K562 (cell line): ENCODE measurements at regions not wholly inside any gene's neighbourhood (a gene's known extent, or its start where the extent isn't known, plus 50 kb on each side); places are given as distances from the start of the nearest gene placed in this dataset.

Experiments
- ATAC-seq: fragments of 200-7000 bp; cut with Tn5 transposase; 3 replicates; pipeline ENCODE4 v1.9.1; 2020; ENCODE audit warnings: moderate library complexity
- BruUV-seq: library from RNA; stranded (reverse); fragments of 400-500 nt; replicated peaks from 2 replicates; lab custom pipeline; 2021; lab: Mats Ljungman, UMichigan
- CTCF ChIA-PET: fragments of 300-600 bp; formaldehyde crosslinking; extraction: SDS; loops from one replicate; lab custom pipeline; 2021; ENCODE audit warnings: low intra/inter-chr PET ratio; lab: Yijun Ruan, JAX
- POLR2A ChIA-PET: fragments of 300-600, 350-650 bp; sonication (Branson Sonifier 250); formaldehyde crosslinking; extraction: SDS; loops from one replicate; lab custom pipeline; 2021; ENCODE audit warnings: antibody characterized with exemption, inconsistent platforms; lab: Yijun Ruan, JAX
- DNase-seq, 4 experiments: peaks; one replicate each; pipeline versions ENCODE4 v3.0.0 to v3.0.0-alpha.2; 2011 to 2018; ENCODE audit warnings: low spot score in 3 of 4, mixed read lengths in 3 of 4; ENCODE audit errors: extremely low read depth in 1 of 4
- FAIRE-seq: peaks from 2 replicates; lab custom pipeline; 2011; peaks lifted over from hg19 to GRCh38; lab: Jason Lieb, UNC
- H2AFZ ChIP-seq: 2 replicates; pipeline ENCODE4 v1.6.0; 2011; ENCODE audit warnings: low read depth, low read length, control low read depth, inconsistent platforms
- H3K27ac ChIP-seq: fragments of 200-600 bp; 3 replicates; pipeline ENCODE4 v1.8.0; 2011; ENCODE audit warnings: low read depth, mild to moderate bottlenecking, control low read depth, inconsistent platforms, low read length, moderate library complexity, mixed read lengths; ENCODE audit errors: extremely low read depth
- H3K27me3 ChIP-seq, 2 experiments: fragments of 300-600 bp in 1 of 2; 2 replicates in 1 of 2; 3 replicates in 1 of 2; pipeline versions ENCODE4 v1.6.0 to v1.8.0; 2011; ENCODE audit warnings: inconsistent platforms in 2 of 2, low read length in 2 of 2, mild to moderate bottlenecking in 1 of 2, mixed read lengths in 1 of 2, moderate library complexity in 1 of 2; ENCODE audit not compliant: control insufficient read depth in 2 of 2, insufficient read depth in 2 of 2
- H3K36me3 ChIP-seq: fragments of 300-600 bp; 3 replicates; pipeline ENCODE4 v1.8.0; 2011; ENCODE audit warnings: mild to moderate bottlenecking, low read length, inconsistent platforms; ENCODE audit not compliant: control insufficient read depth, insufficient read depth
- H3K4me1 ChIP-seq, 2 experiments: fragments of 200-600 bp in 1 of 2; replicated peaks in 1 of 2; 2 replicates in 1 of 2; 3 replicates in 1 of 2; pipeline versions ENCODE4 v1.5.1 to v1.8.0; 2011; ENCODE audit warnings: inconsistent platforms in 2 of 2, low read length in 2 of 2, mild to moderate bottlenecking in 1 of 2, mixed read lengths in 1 of 2, moderate library complexity in 1 of 2; ENCODE audit not compliant: control insufficient read depth in 2 of 2, insufficient read depth in 2 of 2
- H3K4me2 ChIP-seq: 2 replicates; pipeline ENCODE4 v1.6.1; 2011; ENCODE audit warnings: low read length, control low read depth, inconsistent platforms, mixed read lengths; ENCODE audit not compliant: insufficient read depth
- H3K4me3 ChIP-seq: fragments of 200-600 bp; sonication (generic), shearing (Covaris generic); 2 replicates; pipeline ENCODE4 v1.5.1; 2016; ENCODE audit warnings: control low read depth, inconsistent platforms
- H3K79me2 ChIP-seq: fragments of 200-600 bp; 3 replicates; pipeline ENCODE4 v1.8.0; 2011; ENCODE audit warnings: low read length, inconsistent platforms; ENCODE audit not compliant: control insufficient read depth, insufficient read depth
- H3K9ac ChIP-seq, 2 experiments: 2 replicates each; pipeline versions ENCODE4 v1.6.0 to v1.6.1; 2011; ENCODE audit warnings: low read depth in 2 of 2, low read length in 2 of 2, control low read depth in 1 of 2, inconsistent platforms in 1 of 2, mild to moderate bottlenecking in 1 of 2, mixed read lengths in 1 of 2; ENCODE audit not compliant: insufficient read depth in 1 of 2
- H3K9me1 ChIP-seq: one replicate; pipeline ENCODE4 v1.6.0; 2011; ENCODE audit warnings: inconsistent platforms, mild to moderate bottlenecking, low read length, moderate library complexity; ENCODE audit not compliant: control insufficient read depth, insufficient read depth
- H3K9me3 ChIP-seq: replicated peaks from 2 replicates; pipeline ENCODE4 v1.5.1; 2011; ENCODE audit warnings: low read depth, low read length, inconsistent platforms; ENCODE audit not compliant: control insufficient read depth, insufficient read depth
- H4K20me1 ChIP-seq: replicated peaks from 2 replicates; pipeline ENCODE4 v1.6.1; 2011; ENCODE audit warnings: low read length, inconsistent platforms, mixed read lengths; ENCODE audit not compliant: control insufficient read depth, insufficient read depth
- BACH1 ChIP-seq: fragments of 200-800 bp; sonication (Bioruptor generic); IDR thresholded peaks from 2 replicates; pipeline ENCODE4 v1.6.1; 2016; ENCODE audit warnings: missing genetic modification characterization, missing compliant biosample characterization
- BCOR ChIP-seq: fragments of 450-650 bp; IDR thresholded peaks from 2 replicates; pipeline ENCODE4 v1.6.1; 2016
- CHD1 ChIP-seq: fragments of 200-600 bp; sonication (generic); IDR thresholded peaks from one replicate; pipeline ENCODE4 v1.6.1; 2012; ENCODE audit warnings: mild to moderate bottlenecking, moderate library complexity, low read length, inconsistent platforms
- DPF2 ChIP-seq: fragments of 450-650 bp; IDR thresholded peaks from 2 replicates; pipeline ENCODE4 v1.6.1; 2016
- HEY1 ChIP-seq: fragments of 250-450 bp; sonication (Bioruptor Pico); IDR thresholded peaks from 2 replicates; pipeline ENCODE4 v1.5.0; 2020; ENCODE audit warnings: mild to moderate bottlenecking, moderate library complexity, borderline replicate concordance
- MCM2 ChIP-seq: fragments of 450-650 bp; IDR thresholded peaks from 2 replicates; pipeline ENCODE4 v1.6.1; 2017; ENCODE audit warnings: low read depth, mild to moderate bottlenecking
- MEIS2 ChIP-seq: fragments of 450-650 bp; IDR thresholded peaks from 2 replicates; pipeline ENCODE4 v1.6.1; 2014; ENCODE audit warnings: mild to moderate bottlenecking; ENCODE audit not compliant: partially characterized antibody
- MXI1 ChIP-seq: IDR thresholded peaks from 2 replicates; pipeline ENCODE4 v1.6.1; 2011; ENCODE audit warnings: low read depth, mild to moderate bottlenecking, improper control_type of control experiment, low read length
- PML ChIP-seq: IDR thresholded peaks from 2 replicates; pipeline ENCODE4 v1.6.1; 2012; ENCODE audit warnings: low read length, inconsistent platforms
- POLR2A ChIP-seq: fragments of 450-650 bp; conservative IDR thresholded peaks from 2 replicates; pipeline ENCODE4 v1.6.1; 2016
- SOX6 ChIP-seq: fragments of 450-650 bp; IDR thresholded peaks from 2 replicates; pipeline ENCODE4 v1.6.1; 2014; ENCODE audit warnings: mild to moderate bottlenecking
- TAF7 ChIP-seq: fragments of 450-650 bp; IDR thresholded peaks from 2 replicates; pipeline ENCODE4 v1.6.1; 2016; ENCODE audit warnings: missing genetic modification characterization, missing compliant biosample characterization
- TCF7L2 ChIP-seq: fragments of 150-350 bp; IDR thresholded peaks from 2 replicates; pipeline ENCODE4 v1.6.1; 2016; ENCODE audit warnings: low read depth, mild to moderate bottlenecking, low read length, moderate library complexity
- ZNF134 ChIP-seq: fragments of 250-450 bp; sonication (Bioruptor Pico); conservative IDR thresholded peaks from 2 replicates; pipeline ENCODE4 v1.4.0; 2020
- ZNF146 ChIP-seq: IDR thresholded peaks from one replicate; pipeline ENCODE4 v1.6.1; 2018; ENCODE audit warnings: missing compliant biosample characterization; ENCODE audit not compliant: unreplicated experiment
- ZNF444 ChIP-seq: fragments of 250-450 bp; sonication (Bioruptor Pico); IDR thresholded peaks from 2 replicates; pipeline ENCODE4 v1.4.0; 2020; ENCODE audit warnings: mild to moderate bottlenecking, moderate library complexity
- WGBS: fragments of 100-300 bp; shearing (Covaris generic); methylation state at CpG from one replicate; pipeline ENCODE4 v1.1.6; 2016; ENCODE audit warnings: low coverage, mixed read lengths; ENCODE audit not compliant: insufficient coverage; ENCODE audit errors: missing lambda C conversion rate; 5-methylcytosine and 5-hydroxymethylcytosine counted together
- in situ Hi-C: fragments of 300-500 bp; cut with MboI; formaldehyde crosslinking; loops from 4 replicates; pipeline ENCODE4 v1.15.0; 2018; ENCODE audit warnings: inconsistent platforms, mixed read lengths
- intact Hi-C: fragments of 100-400 bp; cut with micrococcal nuclease; formaldehyde crosslinking; loops from 2 replicates; pipeline ENCODE4 v1.14.2; 2022
- TF ChIP-seq, protein P1 (sequence below): fragments of 450-650 bp; IDR thresholded peaks from 2 replicates; pipeline ENCODE4 v1.6.1; 2018; ENCODE audit warnings: mild to moderate bottlenecking, low read depth; ENCODE audit not compliant: partially characterized antibody
- TF ChIP-seq, protein P2 (sequence below): fragments of 200-400 bp; formaldehyde crosslinking; IDR thresholded peaks from 2 replicates; pipeline ENCODE4 v1.6.1; 2017; ENCODE audit warnings: mild to moderate bottlenecking, low read depth, low read length, moderate library complexity
- TF ChIP-seq, protein P3 (sequence below): fragments of 450-650 bp; IDR thresholded peaks from one replicate; pipeline ENCODE4 v1.6.1; 2018; ENCODE audit warnings: mild to moderate bottlenecking, moderate library complexity; ENCODE audit not compliant: partially characterized antibody

DNA sequence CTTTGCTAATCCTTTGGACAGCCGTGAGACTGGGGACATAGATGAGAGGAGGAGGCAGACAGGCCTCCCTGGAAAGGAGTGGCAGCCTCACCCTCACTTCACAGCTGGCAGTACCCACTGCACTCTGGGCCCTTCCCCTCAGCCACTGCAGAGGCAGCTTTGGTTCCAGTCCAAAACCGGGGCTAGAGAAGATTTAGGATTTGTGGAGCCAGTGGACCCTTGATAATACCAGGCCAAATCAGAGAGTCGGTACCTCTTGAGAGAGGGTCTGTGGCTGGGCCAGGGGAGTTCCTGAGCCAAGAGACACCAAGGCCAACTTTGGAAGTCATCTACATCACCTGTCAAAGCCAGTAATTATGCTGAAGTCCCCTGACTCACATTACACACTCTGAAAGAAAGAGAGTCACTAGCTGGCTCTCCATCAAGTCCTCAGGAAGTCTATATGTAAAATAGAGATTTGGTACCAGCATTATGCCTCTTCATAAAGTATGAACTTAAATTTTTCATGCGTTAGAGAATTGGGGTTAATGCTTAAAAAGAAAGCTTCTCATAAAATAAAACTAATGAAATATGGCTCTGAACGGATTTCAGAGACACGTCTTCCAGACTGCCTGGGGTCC is 244.1 kb upstream of the SEMA6D start:
- no peaks in the 10 kb centered on the region for H3K79me2 ChIP-seq
- H3K4me2 ChIP-seq: no peak overlapping the region
- WGBS: 0% methylated on average over 6 of the region's 6 CpGs
- H3K4me3 ChIP-seq: no peak overlapping the region
- in situ Hi-C loops (no loop called here), intact Hi-C loops (no loop called here)
- TF ChIP-seq ZNF444 (no peak), TAF7 (no peak), DPF2 (no peak), PML (no peak), POLR2A (no peak), HEY1 (CRISPR knock-in tag) (no peak), TCF7L2 (no peak), BCOR (no peak), MCM2 (no peak), MXI1 (no peak), ZNF134 (no peak), CHD1 (no peak), MEIS2 (no peak), BACH1 (no peak), ZNF146 (CRISPR knock-in tag) (no peak), SOX6 (no peak)
- TF ChIP-seq, protein P1, sequence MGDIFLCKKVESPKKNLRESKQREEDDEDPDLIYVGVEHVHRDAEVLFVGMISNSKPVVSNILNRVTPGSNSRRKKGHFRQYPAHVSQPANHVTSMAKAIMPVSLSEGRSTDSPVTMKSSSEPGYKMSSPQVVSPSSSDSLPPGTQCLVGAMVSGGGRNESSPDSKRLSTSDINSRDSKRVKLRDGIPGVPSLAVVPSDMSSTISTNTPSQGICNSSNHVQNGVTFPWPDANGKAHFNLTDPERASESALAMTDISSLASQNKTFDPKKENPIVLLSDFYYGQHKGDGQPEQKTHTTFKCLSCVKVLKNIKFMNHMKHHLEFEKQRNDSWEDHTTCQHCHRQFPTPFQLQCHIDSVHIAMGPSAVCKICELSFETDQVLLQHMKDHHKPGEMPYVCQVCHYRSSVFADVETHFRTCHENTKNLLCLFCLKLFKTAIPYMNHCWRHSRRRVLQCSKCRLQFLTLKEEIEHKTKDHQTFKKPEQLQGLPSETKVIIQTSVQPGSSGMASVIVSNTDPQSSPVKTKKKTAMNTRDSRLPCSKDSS: no peak
- TF ChIP-seq, protein P2, sequence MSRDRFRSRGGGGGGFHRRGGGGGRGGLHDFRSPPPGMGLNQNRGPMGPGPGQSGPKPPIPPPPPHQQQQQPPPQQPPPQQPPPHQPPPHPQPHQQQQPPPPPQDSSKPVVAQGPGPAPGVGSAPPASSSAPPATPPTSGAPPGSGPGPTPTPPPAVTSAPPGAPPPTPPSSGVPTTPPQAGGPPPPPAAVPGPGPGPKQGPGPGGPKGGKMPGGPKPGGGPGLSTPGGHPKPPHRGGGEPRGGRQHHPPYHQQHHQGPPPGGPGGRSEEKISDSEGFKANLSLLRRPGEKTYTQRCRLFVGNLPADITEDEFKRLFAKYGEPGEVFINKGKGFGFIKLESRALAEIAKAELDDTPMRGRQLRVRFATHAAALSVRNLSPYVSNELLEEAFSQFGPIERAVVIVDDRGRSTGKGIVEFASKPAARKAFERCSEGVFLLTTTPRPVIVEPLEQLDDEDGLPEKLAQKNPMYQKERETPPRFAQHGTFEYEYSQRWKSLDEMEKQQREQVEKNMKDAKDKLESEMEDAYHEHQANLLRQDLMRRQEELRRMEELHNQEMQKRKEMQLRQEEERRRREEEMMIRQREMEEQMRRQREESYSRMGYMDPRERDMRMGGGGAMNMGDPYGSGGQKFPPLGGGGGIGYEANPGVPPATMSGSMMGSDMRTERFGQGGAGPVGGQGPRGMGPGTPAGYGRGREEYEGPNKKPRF: no peak
- TF ChIP-seq, protein P3, sequence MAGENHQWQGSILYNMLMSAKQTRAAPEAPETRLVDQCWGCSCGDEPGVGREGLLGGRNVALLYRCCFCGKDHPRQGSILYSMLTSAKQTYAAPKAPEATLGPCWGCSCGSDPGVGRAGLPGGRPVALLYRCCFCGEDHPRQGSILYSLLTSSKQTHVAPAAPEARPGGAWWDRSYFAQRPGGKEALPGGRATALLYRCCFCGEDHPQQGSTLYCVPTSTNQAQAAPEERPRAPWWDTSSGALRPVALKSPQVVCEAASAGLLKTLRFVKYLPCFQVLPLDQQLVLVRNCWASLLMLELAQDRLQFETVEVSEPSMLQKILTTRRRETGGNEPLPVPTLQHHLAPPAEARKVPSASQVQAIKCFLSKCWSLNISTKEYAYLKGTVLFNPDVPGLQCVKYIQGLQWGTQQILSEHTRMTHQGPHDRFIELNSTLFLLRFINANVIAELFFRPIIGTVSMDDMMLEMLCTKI: no peak
- no peaks in the 10 kb centered on the region for H3K27me3 ChIP-seq
- FAIRE-seq (no peak), ATAC-seq (no peak), DNase-seq (no peak)
- no peak overlapping the region for H2AFZ ChIP-seq
- ChIA-PET POLR2A (no interaction called here), CTCF (no interaction called here)
- no peak overlapping the region for H3K27ac ChIP-seq
- no peaks in the 10 kb centered on the region for H3K4me1 ChIP-seq
- peaks cover 2% of the 10 kb centered on the region; the same call in 1 of the 2 replicates for H3K9me3 ChIP-seq
- no peaks in the 10 kb centered on the region for H4K20me1 ChIP-seq
- H3K9me1 ChIP-seq: no peaks in the 10 kb centered on the region
- BruUV-seq: no TSS peak
- no peaks in the 10 kb centered on the region for H3K36me3 ChIP-seq
- H3K9ac ChIP-seq: no peak overlapping the region
